ENCODE measurements at regions not wholly inside any gene's neighbourhood (a gene's known extent, or its start where the extent isn't known, plus 50 kb on each side); places are given as distances from the start of the nearest gene placed in this dataset.

DNA sequence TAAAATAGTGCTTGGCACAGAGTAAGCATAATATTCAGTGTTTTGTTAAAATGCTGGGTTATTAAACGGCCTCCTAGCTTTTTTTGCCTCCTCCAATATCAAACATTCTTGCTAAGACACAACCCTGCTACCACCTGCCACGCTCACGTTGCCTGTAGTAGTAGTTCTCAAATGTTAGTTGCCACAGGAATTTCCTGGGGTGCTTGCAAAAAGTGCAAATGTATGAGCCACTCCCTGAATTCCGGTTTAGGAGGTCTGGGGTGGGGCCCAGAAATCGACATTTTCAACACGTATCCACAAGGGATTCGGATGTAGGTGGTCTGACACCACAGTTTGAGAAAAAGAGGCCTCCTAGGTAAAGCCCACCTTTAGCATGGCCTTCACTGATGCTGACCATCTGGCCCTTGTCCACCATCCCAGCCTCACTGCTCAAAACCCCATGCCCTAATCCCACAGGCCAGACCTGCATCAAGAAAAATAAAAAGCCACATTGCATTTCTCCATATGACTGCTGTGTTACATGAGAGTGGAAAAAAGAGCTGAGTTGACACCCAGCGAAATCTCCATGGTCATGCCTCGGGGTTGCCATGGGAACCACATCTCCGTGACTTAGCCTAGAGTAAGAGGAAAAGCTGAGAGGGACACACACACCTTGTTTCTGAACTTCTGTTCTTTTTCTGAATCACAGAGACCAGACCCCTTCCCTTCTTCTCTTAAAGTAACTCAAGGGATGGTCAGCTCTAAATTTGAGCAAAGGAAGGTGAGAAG lies 116.4 kb upstream of the HES1 start:
- DNase-seq (ENCODE audit: extremely low spot score in 2 of 2): no peak
- H3K27me3 ChIP-seq: no peaks in the 10 kb centered on the region
- H3K4me1 ChIP-seq: no peaks in the 10 kb centered on the region
- intact Hi-C loops (cut with DNase I): no loop called here
- no peak overlapping the region for H3K4me3 ChIP-seq
- H3K9me3 ChIP-seq: no peaks in the 10 kb centered on the region
- TF ChIP-seq POLR2AphosphoS5 (IDR thresholded peaks at IDR 0.05; ENCODE audit: insufficient read depth in 1 of 2, low read depth in 1 of 2) (no peak), POLR2A (IDR thresholded peaks at IDR 0.05) (no peak), CTCF (IDR thresholded peaks at IDR 0.05) (no peak)
- H3K27ac ChIP-seq: no peak overlapping the region
- no peaks in the 10 kb centered on the region for H3K36me3 ChIP-seq

- no peak for TF ChIP-seq POLR2AphosphoS5 (IDR thresholded peaks at IDR 0.05; ENCODE audit: insufficient read depth in 1 of 2, low read depth in 1 of 2)
- TF ChIP-seq CTCF (IDR thresholded peaks at IDR 0.05): no peak
- no peak for TF ChIP-seq POLR2A (IDR thresholded peaks at IDR 0.05)
- H3K4me1 ChIP-seq: no peaks in the 10 kb centered on the region
- no peaks in the 10 kb centered on the region for H3K27me3 ChIP-seq
- H3K36me3 ChIP-seq: no peaks in the 10 kb centered on the region
- H3K9me3 ChIP-seq: no peaks in the 10 kb centered on the region
- no peak for DNase-seq (ENCODE audit: extremely low spot score in 2 of 2)
- no peak overlapping the region for H3K4me3 ChIP-seq
- intact Hi-C loops (cut with DNase I): no loop called here
- no peak overlapping the region for H3K27ac ChIP-seq
These were observed 113.9 kb upstream of the HES1 start for GRCh38 chr3:194022052-194022451.

DNA sequence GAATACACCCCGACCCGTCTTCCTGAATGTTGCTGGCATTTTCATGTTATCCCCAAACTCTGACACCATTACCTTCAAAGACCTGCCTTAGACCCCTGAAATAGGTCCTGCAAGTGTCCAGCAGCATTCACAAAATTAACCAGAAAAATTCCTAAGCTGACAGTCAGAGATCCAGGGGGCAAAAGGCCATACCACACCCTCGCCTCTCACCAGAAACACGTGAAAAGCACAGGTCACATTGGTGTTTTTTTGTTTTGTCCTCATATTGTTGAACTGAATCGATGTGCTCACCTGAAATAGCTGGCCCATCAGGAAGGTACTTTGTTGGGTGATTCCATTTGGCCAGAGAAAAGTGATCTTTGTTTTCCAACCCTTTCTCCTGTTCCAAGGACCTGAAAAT lies 113.1 kb upstream of the HES1 start:
- no peaks in the 10 kb centered on the region for H3K27me3 ChIP-seq
- no peak for DNase-seq (ENCODE audit: extremely low spot score in 2 of 2)
- H3K27ac ChIP-seq: no peak overlapping the region

GRCh38 chr3:194023501-194024280 lies 112.3 kb upstream of the HES1 start:
- Histone ChIP-seq H3K27me3 (no peaks in the 10 kb centered on the region), H3K4me3 (no peak overlapping the region), H3K27ac (no peak overlapping the region), H3K36me3 (no peaks in the 10 kb centered on the region), H3K4me1 (no peaks in the 10 kb centered on the region), H3K9me3 (no peaks in the 10 kb centered on the region)
- DNase-seq (ENCODE audit: extremely low spot score in 2 of 2): no peak
- TF ChIP-seq POLR2A (IDR thresholded peaks at IDR 0.05) (no peak), CTCF (IDR thresholded peaks at IDR 0.05) (no peak), POLR2AphosphoS5 (IDR thresholded peaks at IDR 0.05; ENCODE audit: insufficient read depth in 1 of 2, low read depth in 1 of 2) (no peak)
- intact Hi-C loops (cut with DNase I): no loop called here

More for the DNA sequence above, 113.1 kb upstream of the HES1 start:
- Histone ChIP-seq H3K36me3 (no peaks in the 10 kb centered on the region), H3K4me1 (no peaks in the 10 kb centered on the region), H3K4me3 (no peak overlapping the region), H3K9me3 (no peaks in the 10 kb centered on the region)
- intact Hi-C loops (cut with DNase I): no loop called here
- no peak for TF ChIP-seq CTCF (IDR thresholded peaks at IDR 0.05)
- TF ChIP-seq POLR2AphosphoS5 (IDR thresholded peaks at IDR 0.05; ENCODE audit: insufficient read depth in 1 of 2, low read depth in 1 of 2): no peak
- no peak for TF ChIP-seq POLR2A (IDR thresholded peaks at IDR 0.05)

- H3K4me1 ChIP-seq: no peaks in the 10 kb centered on the region
- intact Hi-C loops (cut with DNase I): no loop called here
- TF ChIP-seq POLR2AphosphoS5 (IDR thresholded peaks at IDR 0.05; ENCODE audit: insufficient read depth in 1 of 2, low read depth in 1 of 2): no peak
- no peak for TF ChIP-seq CTCF (IDR thresholded peaks at IDR 0.05)
- TF ChIP-seq POLR2A (IDR thresholded peaks at IDR 0.05): no peak
- H3K27me3 ChIP-seq: no peaks in the 10 kb centered on the region
- no peaks in the 10 kb centered on the region for H3K36me3 ChIP-seq
- H3K4me3 ChIP-seq: no peak overlapping the region
- H3K9me3 ChIP-seq: no peaks in the 10 kb centered on the region
- no peak overlapping the region for H3K27ac ChIP-seq
- DNase-seq (ENCODE audit: extremely low spot score in 2 of 2): no peak
These were observed 110.8 kb upstream of the HES1 start for GRCh38 chr3:194025119-194025518.
